ENCODE measurements at regions not wholly inside any gene's neighbourhood (a gene's known extent, or its start where the extent isn't known, plus 50 kb on each side); places are given as distances from the start of the nearest gene placed in this dataset.

DNA sequence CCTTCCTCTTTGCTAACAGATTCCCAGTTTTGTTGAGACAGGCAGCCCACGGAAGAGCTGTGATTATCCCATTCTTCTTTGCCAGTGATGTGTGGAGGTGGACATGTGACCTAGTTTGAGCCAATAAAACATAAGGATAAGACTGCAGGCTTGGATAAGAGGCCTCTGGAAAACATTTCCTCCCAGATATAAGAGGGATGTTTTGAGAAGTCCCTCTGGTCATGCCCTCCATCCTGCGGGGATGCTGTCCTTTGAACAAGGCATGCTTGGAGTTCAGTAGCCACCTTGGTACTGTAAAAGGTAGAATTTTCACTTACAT, 155.7 kb downstream of the TM2D1 start:
- H3K27ac ChIP-seq (ENCODE audit: low read depth, low read length), result no peak overlapping the region
- no peak overlapping the region for H3K9ac ChIP-seq (ENCODE audit: low read length)
- no peak overlapping the region for H2AFZ ChIP-seq (ENCODE audit: low read depth, low read length)
- no peak overlapping the region for H3K4me2 ChIP-seq (ENCODE audit: low read length)
- no peaks in the 10 kb centered on the region for H3K36me3 ChIP-seq (ENCODE audit: insufficient read depth, low read length)
- no peak overlapping the region for H3K4me3 ChIP-seq (ENCODE audit: insufficient read depth, low read depth, low read length)
- Mint-ChIP-seq H3K27me3 (ENCODE audit: low read depth, unreplicated experiment) (no peaks in the 10 kb centered on the region), H3K9me3 (ENCODE audit: unreplicated experiment) (peaks cover 14% of the 10 kb centered on the region), H3K4me3 (ENCODE audit: unreplicated experiment) (no peak overlapping the region), H3K36me3 (ENCODE audit: low read depth, unreplicated experiment) (no peaks in the 10 kb centered on the region), H3K27ac (ENCODE audit: unreplicated experiment) (no peak overlapping the region), H3K4me1 (ENCODE audit: low read depth, unreplicated experiment) (no peaks in the 10 kb centered on the region)
- H3K4me1 ChIP-seq (ENCODE audit: insufficient read depth, low read length), result no peaks in the 10 kb centered on the region
- H3K79me2 ChIP-seq (ENCODE audit: insufficient read depth, low read length), result no peaks in the 10 kb centered on the region
- no peak for FAIRE-seq
- H4K20me1 ChIP-seq (ENCODE audit: insufficient read depth, low read length), result no peaks in the 10 kb centered on the region
- DNase-seq (ENCODE audit: low read depth), result no peak
- H3K27me3 ChIP-seq (ENCODE audit: insufficient read depth, low read length), result no peaks in the 10 kb centered on the region
- peaks cover 11% of the 10 kb centered on the region for H3K9me3 ChIP-seq (ENCODE audit: insufficient read depth, low read depth, low read length)
- TF ChIP-seq CTCF (IDR thresholded peaks at IDR 0.05; ENCODE audit: insufficient read depth, low read depth, low read length) (no peak), EZH2 (IDR thresholded peaks at IDR 0.05; ENCODE audit: insufficient read depth, low read length) (no peak)

- Histone ChIP-seq H3K36me3 (ENCODE audit: insufficient read depth, low read length) (no peaks in the 10 kb centered on the region), H2AFZ (ENCODE audit: low read depth, low read length) (no peak overlapping the region), H3K4me1 (ENCODE audit: insufficient read depth, low read length) (no peaks in the 10 kb centered on the region), H3K9ac (ENCODE audit: low read length) (no peak overlapping the region), H3K27ac (ENCODE audit: low read depth, low read length) (no peak overlapping the region), H4K20me1 (ENCODE audit: insufficient read depth, low read length) (no peaks in the 10 kb centered on the region), H3K79me2 (ENCODE audit: insufficient read depth, low read length) (no peaks in the 10 kb centered on the region), H3K9me3 (ENCODE audit: insufficient read depth, low read depth, low read length) (peaks cover 11% of the 10 kb centered on the region), H3K4me3 (ENCODE audit: insufficient read depth, low read depth, low read length) (no peak overlapping the region), H3K27me3 (ENCODE audit: insufficient read depth, low read length) (no peaks in the 10 kb centered on the region), H3K4me2 (ENCODE audit: low read length) (no peak overlapping the region)
- FAIRE-seq (no peak), DNase-seq (ENCODE audit: low read depth) (no peak)
- no peak for TF ChIP-seq CTCF (IDR thresholded peaks at IDR 0.05; ENCODE audit: insufficient read depth, low read depth, low read length)
- TF ChIP-seq EZH2 (IDR thresholded peaks at IDR 0.05; ENCODE audit: insufficient read depth, low read length), result no peak
- H3K36me3 Mint-ChIP-seq (ENCODE audit: low read depth, unreplicated experiment), result no peaks in the 10 kb centered on the region
- no peaks in the 10 kb centered on the region for H3K4me1 Mint-ChIP-seq (ENCODE audit: low read depth, unreplicated experiment)
- no peak overlapping the region for H3K4me3 Mint-ChIP-seq (ENCODE audit: unreplicated experiment)
- no peak overlapping the region for H3K27ac Mint-ChIP-seq (ENCODE audit: unreplicated experiment)
- no peaks in the 10 kb centered on the region for H3K27me3 Mint-ChIP-seq (ENCODE audit: low read depth, unreplicated experiment)
- H3K9me3 Mint-ChIP-seq (ENCODE audit: unreplicated experiment), result peaks cover 14% of the 10 kb centered on the region
Measured at GRCh38 chr1:61568460-61569302, 156.3 kb downstream of the TM2D1 start.

- Histone ChIP-seq H3K27me3 (ENCODE audit: insufficient read depth, low read length) (no peaks in the 10 kb centered on the region), H3K4me2 (ENCODE audit: low read length) (no peak overlapping the region), H4K20me1 (ENCODE audit: insufficient read depth, low read length) (no peaks in the 10 kb centered on the region), H3K4me1 (ENCODE audit: insufficient read depth, low read length) (no peaks in the 10 kb centered on the region), H3K9me3 (ENCODE audit: insufficient read depth, low read depth, low read length) (peaks cover 11% of the 10 kb centered on the region), H3K79me2 (ENCODE audit: insufficient read depth, low read length) (no peaks in the 10 kb centered on the region), H3K36me3 (ENCODE audit: insufficient read depth, low read length) (no peaks in the 10 kb centered on the region), H2AFZ (ENCODE audit: low read depth, low read length) (no peak overlapping the region), H3K27ac (ENCODE audit: low read depth, low read length) (no peak overlapping the region), H3K4me3 (ENCODE audit: insufficient read depth, low read depth, low read length) (no peak overlapping the region), H3K9ac (ENCODE audit: low read length) (no peak overlapping the region)
- Mint-ChIP-seq H3K4me1 (ENCODE audit: low read depth, unreplicated experiment) (no peaks in the 10 kb centered on the region), H3K36me3 (ENCODE audit: low read depth, unreplicated experiment) (no peaks in the 10 kb centered on the region), H3K27me3 (ENCODE audit: low read depth, unreplicated experiment) (no peaks in the 10 kb centered on the region), H3K4me3 (ENCODE audit: unreplicated experiment) (no peak overlapping the region), H3K27ac (ENCODE audit: unreplicated experiment) (no peak overlapping the region), H3K9me3 (ENCODE audit: unreplicated experiment) (peaks cover 11% of the 10 kb centered on the region)
- no peak for TF ChIP-seq EZH2 (IDR thresholded peaks at IDR 0.05; ENCODE audit: insufficient read depth, low read length)
- TF ChIP-seq CTCF (IDR thresholded peaks at IDR 0.05; ENCODE audit: insufficient read depth, low read depth, low read length), result no peak
- FAIRE-seq, result no peak
- DNase-seq (ENCODE audit: low read depth), result no peak
Measured at GRCh38 chr1:61566177-61566576, 158.8 kb downstream of the TM2D1 start.
